ENCODE measurements at regions not wholly inside any gene's neighbourhood (a gene's known extent, or its start where the extent isn't known, plus 50 kb on each side); places are given as distances from the start of the nearest gene placed in this dataset.
"Not testable (repeated sequence)": the region's sequence is repeated elsewhere in the genome, so short reads cannot be mapped to it uniquely, and the experiment has no call there.

DNA sequence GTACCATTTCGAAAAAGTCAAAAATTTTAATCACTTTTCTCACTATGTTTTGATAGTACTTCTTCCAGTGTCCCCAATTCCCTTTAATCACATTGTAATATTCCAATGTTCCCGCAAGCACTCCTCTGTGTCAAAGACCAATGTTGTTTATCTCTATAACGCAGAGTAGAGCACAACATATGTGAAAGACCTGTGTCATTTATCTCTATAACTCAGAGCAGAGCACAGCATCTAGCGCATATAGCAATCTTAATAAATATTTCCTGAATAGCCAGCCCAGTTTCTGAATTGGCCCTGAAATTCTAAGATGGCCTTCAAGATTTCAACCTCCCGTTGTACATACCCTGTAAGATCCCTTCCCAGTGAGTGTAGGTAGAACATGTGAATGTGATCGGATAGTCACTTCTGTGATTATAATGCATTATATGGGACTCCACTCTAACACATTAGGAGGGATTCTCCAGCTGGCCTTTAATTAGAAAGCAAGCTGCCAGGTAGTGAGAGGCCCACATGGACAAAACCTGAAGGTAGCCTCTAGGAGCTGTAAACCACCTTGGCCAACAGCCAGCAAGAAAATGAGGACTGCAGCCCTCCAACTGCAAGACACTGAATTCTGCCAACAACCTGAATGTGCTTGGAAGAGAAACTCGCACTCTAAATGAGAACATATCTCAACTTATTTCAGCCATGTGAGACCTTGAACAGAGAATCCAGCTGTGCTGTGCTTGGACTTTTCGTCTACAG lies 238.8 kb upstream of the SYT10 start:
- no peak for DNase-seq (ENCODE audit: low spot score)

DNA sequence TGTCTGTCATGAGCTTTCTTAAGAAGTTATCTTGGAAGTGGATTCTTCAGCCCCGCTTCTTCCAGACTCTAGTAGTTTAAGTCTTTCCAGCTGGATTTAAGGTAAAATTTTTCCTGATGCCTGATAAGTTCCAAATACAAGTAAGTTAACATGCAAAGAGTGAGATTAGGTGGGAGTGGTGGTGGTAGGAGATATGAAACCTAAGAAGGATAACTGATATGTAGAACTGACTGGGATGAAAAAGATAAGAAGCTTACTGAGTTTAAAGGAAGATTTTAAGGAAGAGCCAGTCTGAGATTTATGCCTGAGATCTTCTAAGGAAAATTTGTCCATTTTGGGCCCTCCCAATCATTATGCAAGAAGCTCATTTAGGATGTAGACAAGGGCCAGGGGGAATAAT lies 250.9 kb upstream of the SYT10 start:
- DNase-seq (ENCODE audit: low spot score): no peak

GRCh38 chr12:33703221-33703620 lies 263.6 kb upstream of the SYT10 start:
- DNase-seq (ENCODE audit: low spot score): no peak

GRCh38 chr12:33706927-33707326 lies 267.3 kb upstream of the SYT10 start:
- no peak for DNase-seq (ENCODE audit: low spot score)

DNA sequence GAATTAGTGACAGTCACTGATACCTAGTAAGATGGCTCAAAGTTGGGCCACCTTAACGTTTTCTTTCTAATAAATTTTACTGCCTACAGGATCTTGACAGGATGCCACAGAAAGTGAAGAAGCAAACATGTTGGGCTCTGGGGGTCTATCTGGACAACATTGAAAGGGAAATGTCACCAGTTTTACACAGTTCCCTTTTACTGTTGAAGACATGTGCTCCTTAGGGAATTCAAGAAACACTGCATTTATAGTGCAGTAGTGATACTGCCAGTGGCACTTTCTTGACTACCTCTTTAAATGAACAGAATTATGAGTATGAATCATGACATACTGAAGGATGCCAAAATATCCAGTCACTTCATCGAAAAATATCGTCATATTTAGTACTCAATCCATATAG lies 269.3 kb upstream of the SYT10 start:
- no peak for DNase-seq (ENCODE audit: low spot score)

DNA sequence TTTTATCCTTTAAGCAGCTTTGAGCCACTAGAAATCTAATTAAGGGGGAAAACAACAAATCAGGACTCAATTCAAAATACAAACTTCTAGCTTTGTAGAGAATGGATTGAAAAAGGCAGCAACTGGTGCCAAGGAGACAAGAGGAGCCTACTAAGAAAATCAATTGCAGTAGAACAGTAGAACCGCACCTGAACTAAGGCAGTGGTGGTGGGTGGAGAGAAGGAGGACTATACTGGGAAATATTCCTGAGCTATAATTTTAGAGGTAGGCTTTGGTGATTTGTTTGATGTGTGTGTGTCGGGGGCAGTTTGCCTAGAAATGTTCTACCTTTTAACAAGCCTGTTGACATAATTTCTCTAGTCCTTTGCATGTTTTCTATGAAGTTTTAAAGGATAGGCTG lies 270.9 kb upstream of the SYT10 start:
- no peak for DNase-seq (ENCODE audit: low spot score)

- no peak for DNase-seq (ENCODE audit: low spot score)
These were observed 279.0 kb upstream of the SYT10 start for GRCh38 chr12:33718631-33719030.

DNA sequence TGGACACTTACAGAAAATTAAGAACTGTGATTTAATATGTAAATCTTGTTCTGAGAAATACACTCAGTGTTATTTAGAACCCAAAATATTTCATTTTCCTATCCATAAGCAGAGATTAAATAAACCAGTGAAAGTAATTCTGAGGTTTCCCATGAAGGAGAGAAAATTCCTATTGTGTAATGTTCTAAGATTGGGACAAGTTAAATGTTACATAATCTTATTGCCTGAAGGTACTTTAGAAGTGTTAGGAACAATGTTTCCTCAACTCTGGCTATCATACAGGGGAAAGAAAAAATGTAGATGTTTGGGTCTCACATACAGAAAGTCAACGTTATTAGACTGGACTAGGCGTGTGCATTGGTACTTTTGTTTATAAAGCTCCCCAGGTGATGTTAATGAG lies 281.9 kb upstream of the SYT10 start:
- no peak for DNase-seq (ENCODE audit: low spot score)

DNA sequence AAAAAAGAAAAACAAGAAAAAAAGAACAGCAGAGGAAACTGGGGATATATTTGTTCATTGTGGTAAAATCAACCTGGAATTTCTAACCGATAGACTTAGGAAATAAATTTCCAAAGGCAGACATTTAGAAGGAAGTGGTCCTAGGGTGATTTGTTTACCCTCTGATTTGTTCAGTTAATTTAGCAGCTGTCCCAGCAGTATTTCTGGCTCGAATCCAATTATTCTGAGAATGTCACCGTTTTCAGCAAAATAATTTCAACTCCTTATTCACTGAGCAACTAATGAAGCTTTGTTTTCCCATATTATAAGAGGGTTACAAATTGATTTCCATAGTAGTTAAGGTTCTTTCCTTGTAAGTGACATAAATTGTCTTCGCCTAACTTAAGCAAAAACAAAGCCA lies 285.2 kb upstream of the SYT10 start:
- DNase-seq (ENCODE audit: low spot score): no peak

DNA sequence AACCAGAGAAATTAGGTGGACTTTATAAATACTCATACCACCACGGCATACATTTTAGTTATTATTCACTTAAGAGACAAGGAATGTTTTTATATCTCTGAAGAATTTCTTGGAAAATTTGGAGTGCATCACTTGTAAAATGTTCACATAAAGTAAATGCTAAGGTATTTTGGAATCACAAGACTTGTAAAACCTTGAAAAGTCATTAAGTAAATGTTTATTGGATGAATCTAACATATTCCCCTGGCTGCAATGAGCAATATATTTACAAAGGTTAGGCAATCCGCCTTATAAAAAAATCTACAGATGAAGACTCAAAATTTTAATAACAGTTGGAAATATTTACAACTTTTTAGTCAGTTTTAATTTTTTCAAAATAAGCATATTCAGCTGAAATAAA lies 287.4 kb upstream of the ALG10 start:
- DNase-seq (ENCODE audit: low spot score): no peak

DNA sequence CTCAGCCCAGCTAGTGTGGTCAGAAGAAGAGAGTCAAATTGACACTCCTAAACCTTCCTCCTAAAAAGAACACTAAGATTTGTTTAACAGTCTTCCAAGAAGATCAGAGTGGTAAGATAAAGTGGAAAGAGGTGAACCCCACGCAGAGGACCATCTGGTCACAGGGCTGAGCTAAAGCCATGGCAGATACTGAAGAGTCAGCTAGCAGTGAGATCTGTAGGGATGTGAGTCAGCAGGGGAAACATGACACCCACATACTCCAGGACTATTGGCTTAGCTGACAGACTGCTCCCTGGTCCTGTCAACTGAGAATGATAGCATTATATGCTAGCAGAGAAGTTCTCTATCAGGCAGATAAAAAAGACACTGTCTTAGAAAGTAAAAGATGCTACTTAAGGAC lies 269.4 kb upstream of the ALG10 start:
- no peak for DNase-seq (ENCODE audit: low spot score)

- no peak for DNase-seq (ENCODE audit: low spot score)
These were observed 264.6 kb upstream of the ALG10 start for GRCh38 chr12:33757701-33758100.

DNA sequence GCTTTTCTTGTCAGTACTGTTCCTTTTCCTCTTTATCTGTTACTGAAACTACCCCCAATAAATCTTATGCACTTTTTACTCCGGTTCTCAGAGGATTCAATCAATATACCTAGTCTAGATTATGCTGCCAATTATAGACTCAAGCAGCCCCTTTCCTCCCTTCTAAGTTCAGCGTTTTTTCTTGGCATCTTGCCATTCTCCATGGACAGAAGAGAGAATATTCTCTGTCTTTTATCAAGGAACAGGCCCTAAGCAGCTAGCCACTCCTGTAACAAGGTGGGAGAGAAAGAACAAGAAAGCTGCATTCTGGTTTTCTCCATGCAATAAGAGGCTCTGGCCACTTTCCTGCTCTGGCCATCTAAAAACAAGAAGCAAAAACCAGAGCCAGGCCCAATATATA lies 263.0 kb upstream of the ALG10 start:
- DNase-seq (ENCODE audit: low spot score): no peak

DNA sequence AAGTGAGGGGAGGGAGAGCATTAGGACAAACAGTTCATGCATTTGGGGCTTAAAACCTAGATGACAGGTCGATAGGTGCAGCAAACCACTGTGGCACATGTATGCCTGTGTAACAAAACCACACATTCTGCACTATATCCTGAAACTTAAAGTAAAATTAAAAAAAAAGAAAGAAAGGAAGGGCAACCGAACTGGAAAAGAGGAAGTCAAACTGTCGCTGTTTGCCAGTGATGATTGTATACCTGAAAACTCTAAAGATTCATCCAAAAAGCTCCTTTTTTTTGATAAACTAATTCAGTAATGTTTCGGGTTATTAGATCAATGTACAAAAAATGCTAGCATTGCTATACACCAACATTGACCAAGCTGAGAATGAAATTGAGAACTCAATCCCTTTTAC lies 259.0 kb upstream of the ALG10 start:
- DNase-seq (ENCODE audit: low spot score): no peak

- no peak for DNase-seq (ENCODE audit: low spot score)
These were observed 251.6 kb upstream of the ALG10 start for GRCh38 chr12:33770652-33771051.

DNA sequence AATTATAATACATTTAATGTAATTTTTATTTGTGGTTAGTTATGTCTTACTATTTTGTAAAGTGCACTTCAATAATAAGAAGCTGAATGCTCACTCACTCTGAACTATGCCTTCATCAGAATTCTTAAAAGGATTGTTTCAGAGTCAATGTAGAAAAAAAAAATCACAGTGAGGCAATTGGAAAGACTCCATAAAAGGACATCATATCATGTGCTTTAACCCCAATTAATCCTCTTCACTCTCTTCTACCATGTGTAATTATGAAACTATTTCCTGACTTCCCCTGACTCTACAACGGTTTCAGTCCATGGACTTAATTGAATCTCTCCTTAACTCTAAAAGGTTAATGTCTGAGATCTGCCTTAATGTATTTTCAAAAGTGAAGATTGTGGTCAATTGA lies 250.4 kb upstream of the ALG10 start:
- no peak for DNase-seq (ENCODE audit: low spot score)

- not testable (repeated sequence) for DNase-seq (ENCODE audit: low spot score)
These were observed 249.2 kb upstream of the ALG10 start for GRCh38 chr12:33773091-33773490.

DNA sequence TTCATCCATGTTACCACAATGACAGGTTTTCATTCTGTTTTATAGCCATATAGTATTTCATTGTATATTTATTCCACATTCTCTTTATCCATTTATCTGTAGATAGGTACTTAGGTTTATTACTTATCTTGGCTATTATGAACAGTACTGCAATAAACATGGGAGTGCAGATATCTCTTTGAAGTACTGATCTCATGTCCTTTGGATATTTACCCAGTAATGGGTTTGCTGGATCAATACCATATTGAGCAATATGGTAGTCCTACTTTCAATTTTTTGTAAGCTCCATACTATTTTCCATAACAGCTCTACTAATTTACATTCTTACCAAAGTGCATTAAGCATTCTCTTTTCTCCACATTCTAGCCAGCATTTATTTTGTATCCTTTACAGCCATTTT lies 235.8 kb upstream of the ALG10 start:
- DNase-seq (ENCODE audit: low spot score): no peak

GRCh38 chr12:33794954-33795353 lies 227.3 kb upstream of the ALG10 start:
- no peak for DNase-seq (ENCODE audit: low spot score)

- DNase-seq (ENCODE audit: low spot score): no peak
These were observed 226.8 kb upstream of the ALG10 start for GRCh38 chr12:33795536-33795935.

GRCh38 chr12:33813536-33813935 lies 208.8 kb upstream of the ALG10 start:
- DNase-seq (ENCODE audit: low spot score): no peak

DNA sequence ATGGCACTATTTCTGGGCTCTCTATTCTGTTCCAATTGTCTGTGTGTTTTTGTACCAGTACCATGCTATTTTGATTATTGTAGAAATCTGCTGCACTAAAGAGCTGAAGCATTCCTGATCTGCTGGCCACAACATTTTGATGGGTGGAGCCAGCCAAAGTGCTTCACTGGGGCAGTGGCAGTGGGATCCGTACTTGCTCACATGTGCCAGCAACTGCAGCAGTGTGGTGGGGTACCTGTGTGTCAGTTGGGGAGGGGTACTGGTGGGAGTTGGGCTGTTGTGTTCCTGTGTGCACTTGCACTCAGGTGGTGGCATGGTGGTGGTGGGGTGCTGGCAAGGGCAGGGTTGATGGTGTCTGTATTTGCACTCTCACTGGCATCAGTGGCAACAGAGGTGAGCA lies 204.6 kb upstream of the ALG10 start:
- no peak for DNase-seq (ENCODE audit: low spot score)

DNA sequence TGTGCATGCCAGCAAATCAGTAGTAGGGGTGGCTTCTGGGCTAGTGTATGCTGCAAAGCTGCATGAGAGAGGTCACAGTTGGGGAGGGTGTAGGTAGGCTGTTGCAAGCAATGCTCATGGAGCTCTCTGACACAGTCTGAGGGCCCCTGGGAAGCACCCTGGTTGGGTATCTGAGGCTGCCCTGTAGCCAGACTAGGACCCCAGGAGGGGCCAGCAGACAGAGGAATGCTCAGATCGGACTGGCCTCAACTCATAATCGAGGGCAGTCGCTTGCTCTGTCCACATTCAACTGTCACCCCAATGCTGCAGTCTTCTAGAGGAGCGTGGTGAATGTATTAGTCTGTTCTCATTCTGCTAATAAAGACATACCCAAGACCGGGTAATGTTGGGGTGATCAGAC lies 204.0 kb upstream of the ALG10 start:
- no peak for DNase-seq (ENCODE audit: low spot score)

DNA sequence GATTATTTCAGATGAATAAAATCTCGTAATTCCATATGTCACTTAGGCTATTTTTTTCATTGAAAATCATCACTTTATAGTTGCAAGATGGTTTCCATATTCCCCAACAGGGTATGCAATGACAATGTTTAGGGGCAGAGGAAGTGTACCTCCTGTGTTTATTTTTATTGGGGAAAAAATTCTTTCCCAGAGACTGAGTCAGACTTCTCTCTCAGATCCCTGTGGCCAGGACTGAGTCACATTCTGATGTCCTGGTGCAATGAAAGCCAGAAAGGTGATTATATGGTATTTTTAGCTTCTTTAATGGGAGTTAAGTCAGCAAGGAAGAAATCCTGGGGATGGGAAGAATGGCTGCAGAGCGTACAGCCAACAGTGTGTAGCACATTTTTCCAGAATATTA lies 196.9 kb upstream of the ALG10 start:
- DNase-seq (ENCODE audit: low spot score): no peak

Measured in ecto neural progenitor cell (in vitro differentiated cells).